Anterior cingulate cortex (tissue), 58 donors: ENCODE measurements at regions not wholly inside any gene's neighbourhood (a gene's known extent, or its start where the extent isn't known, plus 50 kb on each side); places are given as distances from the start of the nearest gene placed in this dataset.
"Not testable (repeated sequence)": the region's sequence is repeated elsewhere in the genome, so short reads cannot be mapped to it uniquely, and the experiment has no call there.

Experiments used
- DNase-seq, 58 donors: peaks; one replicate each; lab custom pipeline; 2025; lab: John Stamatoyannopoulos, UW

DNA sequence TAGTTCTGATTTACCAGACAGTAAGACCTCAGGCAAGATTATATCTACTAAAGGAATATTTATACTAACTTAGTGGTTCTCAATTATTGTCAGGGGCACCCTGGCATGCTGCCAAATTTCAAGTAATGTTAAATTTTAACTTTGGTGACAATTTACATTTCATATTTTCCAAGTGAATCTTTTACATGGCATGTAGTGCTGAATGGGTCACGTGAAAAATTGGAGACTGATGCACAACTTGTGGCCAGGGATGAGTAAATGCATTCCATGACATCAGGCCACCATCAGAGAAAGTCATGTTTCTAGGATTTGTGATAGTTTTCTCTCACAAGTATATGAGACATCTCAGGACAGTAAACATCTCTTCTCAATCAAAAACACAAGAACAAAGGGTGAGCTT, 202.6 kb upstream of the SOX21 start:
- DNase-seq, result no peak

DNA sequence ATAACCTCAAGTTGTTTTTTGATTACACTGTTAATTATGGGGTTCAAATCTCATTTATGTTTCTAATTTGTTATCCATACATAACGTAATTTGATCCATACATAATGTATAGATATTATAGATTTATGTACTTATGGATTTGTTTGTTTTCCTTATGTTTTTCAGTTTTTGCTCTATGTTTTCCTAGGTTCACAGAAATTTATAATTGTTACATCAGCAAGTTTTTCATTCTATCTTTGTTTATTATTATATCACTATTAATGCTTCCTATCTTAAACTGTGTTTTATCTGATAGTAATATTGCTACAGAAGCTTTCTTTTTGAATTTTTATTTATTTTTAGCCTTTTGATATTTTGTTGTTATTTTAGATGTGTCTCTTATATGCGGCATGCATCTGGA, 194.3 kb upstream of the SOX21 start:
- no peak for DNase-seq

DNA sequence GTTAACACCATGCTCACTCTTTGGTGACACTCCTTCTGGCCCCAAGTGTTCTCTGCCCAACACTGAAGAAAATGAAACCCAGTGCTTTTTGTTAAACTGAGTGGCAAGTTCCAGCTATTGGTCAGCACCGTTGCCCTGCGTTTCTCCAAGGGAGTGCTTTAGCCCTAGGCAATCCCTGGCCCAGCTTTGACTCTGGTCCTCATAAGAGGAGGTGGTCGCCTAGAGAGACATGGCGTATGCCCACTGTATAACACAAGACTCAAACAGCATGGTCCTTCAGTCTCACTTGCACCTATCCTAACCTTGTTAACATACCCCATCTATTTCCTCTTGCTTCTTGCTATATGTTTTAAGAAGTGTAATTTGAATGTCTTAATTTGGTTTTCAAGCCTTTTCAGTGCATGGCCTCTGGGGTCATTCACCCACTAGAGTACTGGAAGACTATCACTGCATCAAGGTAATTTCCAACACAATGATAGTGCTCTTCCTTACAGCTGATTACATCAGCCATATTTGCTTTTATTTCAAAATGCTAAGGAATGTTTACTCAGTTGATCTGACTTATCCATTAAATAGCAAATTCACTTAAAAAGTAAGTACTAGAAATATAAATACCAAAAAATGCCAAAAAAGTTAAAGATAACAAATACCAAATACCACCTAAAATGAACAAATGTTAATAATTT, 190.5 kb upstream of the SOX21 start:
- no peak for DNase-seq

DNA sequence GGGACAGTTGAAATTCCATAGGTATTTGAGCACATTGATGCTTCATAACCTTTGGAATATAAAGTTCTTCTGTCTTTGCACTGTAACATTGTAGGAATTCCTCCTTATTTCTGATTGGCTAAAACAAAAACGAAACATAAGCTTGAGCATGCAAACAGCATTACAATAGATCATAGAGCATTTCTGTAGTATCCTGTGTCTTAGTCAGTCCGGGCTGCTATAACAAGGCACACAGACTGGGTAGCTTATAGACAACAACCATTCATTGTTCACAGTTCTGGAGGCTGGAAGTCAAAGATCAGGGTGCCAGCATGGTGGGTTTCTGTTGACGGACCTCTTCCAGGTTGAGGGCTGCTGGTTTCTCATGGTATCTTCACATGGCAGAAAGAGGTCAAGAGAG, 188.7 kb upstream of the SOX21 start:
- DNase-seq, result no peak

DNA sequence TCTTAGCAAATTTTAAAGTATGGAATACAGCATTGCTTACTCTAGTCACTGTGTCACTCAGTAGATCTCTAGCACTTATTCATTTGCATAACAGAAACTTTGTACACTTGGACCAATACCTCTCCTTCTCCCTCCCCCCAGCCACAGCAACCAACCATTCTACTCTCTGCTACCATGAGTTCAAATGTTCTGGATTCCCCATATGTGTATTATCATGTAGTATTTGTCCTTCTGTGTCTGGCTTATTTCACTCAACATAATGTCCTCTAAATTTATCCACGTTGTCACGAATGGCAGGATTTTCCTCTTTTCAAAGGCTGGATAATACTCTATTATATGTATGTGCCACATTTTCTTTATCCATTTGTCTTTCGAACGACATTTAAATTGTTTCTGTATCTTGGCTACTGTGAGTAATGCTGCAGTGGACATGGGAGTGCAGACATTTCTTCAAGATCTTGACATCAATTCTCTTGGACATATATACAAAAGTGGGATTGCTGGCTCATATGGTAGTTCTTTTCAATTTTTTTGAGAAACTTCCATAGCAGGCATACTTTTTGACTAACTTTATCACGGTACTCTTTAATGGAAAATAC, 184.5 kb upstream of the SOX21 start:
- DNase-seq, result no peak

DNA sequence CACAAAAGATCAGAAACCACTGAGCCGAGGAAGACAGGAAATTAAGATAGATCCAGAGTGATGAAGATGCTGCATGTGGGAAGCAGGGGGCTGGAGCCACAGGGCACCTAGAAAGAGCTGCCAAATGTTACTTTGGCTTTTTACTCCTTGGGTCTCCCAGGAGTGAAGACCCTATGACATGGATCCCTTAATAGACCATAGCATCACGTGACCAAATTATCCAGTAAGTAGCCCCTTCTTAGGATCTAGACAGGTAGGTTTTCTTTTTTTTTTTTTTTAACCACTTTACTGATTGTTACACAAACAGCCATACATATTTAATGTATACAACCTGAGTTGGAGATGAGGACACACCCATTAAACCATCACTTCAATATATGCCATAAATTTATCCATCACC, 183.9 kb upstream of the SOX21 start:
- no peak for DNase-seq

DNA sequence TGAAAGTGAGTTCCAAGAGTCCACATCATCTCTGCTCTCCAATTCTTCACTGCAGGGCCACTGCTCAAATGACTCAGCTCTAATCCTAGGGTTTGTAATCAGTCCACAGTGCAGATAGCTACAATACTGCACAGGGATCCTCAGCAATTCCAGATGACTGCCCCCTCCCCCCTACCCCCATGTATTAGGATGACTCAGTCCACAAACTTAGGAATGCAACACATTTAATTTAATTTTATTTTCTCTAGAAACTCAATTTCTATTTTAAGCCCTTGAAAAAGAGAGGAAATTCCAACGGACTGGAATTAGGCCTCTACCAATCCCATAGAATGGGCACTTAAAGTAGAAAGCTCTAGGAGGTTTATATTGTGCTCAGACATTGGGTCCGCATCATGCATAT, 173.8 kb upstream of the SOX21 start:
- no peak for DNase-seq

DNA sequence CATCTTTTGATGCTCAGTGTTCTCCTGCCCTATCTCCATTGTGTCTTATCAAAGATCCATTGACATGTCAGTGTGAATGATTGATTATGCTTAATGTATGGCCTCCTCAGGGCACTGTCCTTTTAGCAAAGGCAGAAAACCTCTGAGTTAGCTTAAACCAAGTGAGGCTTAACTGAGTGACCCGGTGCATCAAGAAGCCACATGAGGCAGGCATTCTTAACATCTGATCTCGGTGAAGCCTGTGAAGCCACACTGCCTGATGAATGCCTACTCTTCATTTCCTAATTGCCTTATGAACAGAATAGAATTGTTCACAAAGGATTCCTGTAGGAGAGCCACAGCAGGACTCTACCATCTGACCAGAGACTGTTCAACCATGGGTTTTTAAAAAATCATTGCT, 168.1 kb upstream of the SOX21 start:
- DNase-seq, result no peak

DNA sequence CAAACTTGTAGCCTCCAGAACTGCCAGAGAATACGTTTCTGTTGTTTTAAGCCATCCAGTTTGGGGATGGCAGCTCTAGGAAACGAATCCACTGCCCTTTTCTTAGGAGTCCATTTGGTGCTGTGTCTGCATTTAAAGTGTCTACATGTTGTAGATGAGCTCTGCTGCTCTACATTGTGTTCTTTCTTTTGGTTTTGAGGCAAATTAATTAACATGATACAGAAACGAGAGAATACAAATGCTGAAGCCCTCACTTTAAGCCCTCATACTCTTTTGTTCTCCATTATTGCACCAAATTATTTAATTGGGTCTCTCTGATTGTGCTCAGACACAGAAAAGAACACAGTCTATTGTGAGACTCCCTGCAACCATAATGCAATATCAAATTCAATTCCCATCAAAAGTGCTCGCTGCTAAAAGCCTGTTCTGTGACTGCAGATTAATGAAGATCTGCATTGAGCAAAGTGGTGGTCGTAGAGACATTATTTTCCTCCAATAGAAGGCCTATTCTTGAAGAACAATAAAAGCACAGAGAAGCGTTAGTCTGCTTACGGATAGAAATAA, 166.3 kb upstream of the SOX21 start:
- no peak for DNase-seq

DNA sequence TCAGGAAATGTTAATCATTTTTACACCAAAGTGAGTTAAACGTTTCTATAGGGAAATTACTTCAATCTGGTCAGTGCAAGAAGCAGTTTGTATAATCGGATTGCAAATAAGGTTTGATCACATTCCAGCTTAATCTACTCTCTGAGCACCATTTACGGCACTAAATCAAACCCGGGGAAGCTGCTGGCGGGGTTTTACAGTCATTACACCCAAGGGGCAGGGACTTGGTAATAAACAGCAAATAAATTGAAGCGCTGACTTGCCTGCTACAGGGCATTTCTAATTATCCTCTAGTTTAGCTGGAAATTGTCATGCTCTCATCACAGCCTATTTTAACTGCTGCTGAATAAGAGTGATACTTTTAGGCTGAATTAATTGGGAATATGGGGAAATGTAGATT, 152.1 kb upstream of the SOX21 start:
- no peak for DNase-seq

DNA sequence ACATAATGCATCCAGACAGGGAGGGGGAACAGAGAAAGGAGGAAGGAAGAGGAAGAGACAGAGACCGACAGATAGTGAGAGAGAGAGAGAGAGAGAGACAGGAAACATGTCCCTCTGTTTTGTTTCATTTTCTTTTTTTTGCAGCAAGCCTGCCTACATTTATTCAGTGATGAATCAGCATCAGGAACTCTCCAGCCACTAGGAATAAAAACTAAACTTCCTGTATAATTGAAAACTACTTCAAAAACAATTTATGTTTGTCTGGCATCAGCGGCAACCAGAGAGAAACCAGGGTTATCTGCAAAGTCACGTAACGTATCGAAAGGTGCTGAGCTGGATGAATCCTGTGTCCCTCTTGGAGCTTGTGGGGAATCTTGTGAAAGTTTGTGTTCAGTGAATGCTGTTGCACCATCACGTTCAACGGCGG, 148.6 kb upstream of the SOX21 start:
- DNase-seq, result no peak

DNA sequence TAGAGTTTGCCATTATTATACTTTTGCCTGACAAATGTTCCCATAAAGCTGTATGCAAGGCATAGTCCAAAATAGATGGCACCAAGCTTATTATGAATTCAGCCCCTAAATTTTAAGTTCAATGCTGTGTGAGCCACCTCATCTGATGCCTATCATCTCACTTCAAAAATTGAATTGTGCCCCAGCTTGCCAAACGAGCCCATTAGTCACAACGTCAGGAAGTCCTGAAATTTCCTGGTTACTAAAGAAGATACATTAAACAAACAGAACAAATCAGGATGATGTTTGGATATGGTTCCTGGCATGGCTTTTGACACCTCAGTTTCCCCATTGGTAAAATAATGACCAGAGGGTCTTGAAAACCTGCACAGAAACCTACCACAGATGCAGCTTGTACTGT, 147.5 kb upstream of the SOX21 start:
- DNase-seq, result no peak

DNA sequence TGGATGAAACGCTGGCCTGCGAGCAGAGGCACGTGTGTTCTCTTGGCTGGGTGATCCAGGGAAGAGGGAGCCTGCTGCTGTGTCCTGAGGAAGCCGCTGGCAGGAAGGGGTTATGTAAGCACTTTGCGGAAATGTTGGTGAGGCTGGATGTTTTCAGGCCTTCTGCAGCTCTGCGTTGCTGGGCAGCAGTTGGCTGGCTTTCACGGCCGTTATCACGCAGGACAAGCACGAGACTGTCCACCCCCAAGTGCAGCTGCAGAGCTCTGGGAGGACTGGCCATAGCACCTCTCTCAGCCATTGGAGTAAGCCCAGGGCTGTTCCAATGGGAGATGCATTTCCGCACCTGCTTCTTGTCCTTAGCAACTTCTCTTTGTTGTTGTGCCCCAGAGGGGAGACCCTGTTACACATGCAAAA, 146.9 kb upstream of the SOX21 start:
- peak in 53 of 58 donors; percentile 14 to 86 (median 57) for DNase-seq

DNA sequence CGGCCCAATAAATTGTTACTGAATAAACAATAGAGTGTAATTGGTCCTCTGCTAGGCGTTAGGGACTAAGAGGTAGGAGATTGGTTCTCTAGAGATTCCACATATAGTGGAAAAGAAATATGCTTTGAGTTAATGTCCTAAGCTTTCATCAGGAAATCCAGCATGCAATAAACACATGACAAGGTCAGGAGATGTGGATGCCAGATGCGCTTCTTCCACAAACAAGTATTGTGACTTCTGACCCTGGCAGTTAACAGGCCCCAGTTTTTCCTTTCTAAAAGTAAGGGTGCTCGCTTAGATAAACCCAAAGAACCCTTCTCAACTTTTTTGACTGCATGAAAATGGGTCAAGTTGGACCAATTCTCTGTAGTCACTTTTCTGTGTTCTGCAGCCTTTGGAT, 146.5 kb upstream of the SOX21 start:
- DNase-seq, result no peak

DNA sequence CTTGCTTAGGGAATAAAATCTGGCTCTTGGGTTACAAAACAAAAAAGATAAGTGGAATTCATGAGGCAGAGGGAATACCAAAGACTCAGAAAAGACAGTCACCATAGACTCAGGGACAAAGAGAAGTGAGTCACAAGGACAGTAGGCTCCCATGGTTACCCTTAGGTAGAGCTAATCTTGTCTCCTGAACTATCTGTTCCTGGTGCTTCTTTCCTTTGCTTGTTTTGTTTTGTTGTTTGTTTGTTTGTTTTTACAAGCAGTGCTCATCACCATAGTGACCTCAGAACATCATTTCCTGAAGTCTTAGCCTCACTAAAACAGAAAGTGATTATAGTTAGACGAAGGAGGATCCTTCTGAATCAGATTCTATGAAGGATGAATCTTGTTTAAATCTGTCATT, 142.3 kb upstream of the SOX21 start:
- no peak for DNase-seq

DNA sequence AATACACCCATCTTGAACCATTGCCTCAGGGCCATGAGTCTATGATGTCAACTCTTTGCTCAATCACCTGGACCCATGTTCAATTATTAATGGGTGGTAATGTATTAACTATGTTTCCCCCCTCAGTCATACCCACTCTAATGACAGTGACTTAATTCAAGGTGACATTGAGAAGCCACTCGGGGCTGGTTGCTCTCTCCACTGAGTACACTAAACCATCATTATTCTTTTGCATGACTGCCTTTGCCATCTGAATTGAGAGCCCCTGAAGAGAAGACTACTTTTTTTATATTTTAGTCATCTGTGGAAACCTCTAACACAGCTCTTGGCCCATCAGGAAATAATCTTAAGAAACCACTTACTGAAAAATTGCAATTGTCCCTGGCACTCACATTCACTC, 139.2 kb upstream of the SOX21 start:
- no peak for DNase-seq

DNA sequence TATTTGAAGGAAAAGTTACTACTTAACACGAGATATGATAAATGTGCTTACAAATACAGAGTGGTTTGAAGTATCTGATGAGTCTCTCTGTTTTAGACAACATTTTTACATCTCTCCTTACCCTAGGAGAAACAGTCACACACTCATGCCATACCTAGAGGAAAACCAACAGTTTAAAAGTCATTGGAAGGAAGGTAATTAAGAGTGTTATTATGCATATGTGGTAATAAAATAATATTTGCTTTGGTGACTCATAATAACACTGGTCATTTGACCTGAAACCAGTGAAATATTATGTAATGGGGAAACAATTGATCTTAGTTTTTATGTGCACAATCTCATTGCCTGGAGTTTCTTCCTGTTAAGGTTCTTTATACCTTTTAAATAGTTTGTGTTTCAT, 136.9 kb upstream of the SOX21 start:
- DNase-seq, result no peak

DNA sequence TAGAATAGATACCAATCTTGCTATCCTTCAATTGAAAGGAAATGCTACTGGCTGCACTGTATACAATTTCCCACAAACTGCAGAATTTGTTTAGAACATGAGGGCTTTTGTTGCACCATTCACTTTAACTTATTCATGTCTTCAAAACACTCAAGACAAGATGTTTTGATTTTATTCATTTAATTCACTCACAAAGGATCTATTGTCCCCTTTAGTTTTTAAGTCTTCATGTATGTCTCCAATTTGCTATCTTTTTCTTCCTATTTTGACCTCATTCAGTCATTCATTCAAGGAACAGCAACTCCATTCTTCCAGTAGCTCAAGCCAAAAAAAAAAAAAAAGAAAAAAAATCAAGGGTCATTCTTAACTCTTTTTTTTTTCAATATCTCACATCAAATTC, 130.6 kb upstream of the SOX21 start:
- no peak for DNase-seq

DNA sequence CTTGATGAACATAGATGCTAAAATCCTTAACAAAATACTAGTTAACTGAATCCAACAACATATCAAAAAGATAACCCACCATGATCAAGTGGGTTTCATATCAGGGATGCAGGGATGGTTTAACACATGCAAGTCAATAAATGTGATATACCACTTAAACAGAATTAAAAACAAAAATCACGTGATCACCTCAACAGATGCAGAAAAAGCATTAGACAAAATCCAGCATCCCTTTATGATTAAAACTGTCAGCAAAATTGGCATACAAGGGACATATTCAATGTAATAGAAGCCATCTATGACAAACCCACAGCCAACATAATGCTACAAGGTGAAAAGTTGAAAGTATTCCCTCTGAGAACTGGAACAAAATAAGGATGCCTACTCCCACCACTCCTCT, 124.7 kb upstream of the SOX21 start:
- not testable (repeated sequence) for DNase-seq

DNA sequence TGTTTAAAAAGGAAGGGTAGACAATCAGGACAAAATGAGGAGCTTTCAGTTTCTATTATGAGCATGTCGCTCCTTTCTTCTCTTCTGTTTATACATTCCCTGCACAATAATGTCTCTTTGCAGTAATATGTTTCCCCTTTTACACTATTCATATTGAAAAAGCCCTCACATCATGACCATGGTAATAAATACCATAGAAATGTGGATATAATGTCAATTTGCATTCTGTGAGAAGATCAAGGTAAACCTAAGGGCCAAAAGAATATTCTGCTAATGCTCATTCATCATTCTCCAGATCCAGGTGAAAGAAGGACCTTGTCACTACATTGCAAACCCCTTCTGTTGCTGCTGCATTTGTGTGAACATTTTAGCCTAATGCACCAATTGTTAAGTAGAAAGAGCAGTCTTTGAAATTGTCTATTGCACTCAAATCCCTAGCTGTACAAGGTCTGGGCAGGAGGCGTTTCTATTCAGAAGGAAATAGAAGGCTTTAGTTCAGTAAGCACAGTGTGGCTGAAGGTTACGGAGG, 117.6 kb upstream of the SOX21 start:
- no peak for DNase-seq

DNA sequence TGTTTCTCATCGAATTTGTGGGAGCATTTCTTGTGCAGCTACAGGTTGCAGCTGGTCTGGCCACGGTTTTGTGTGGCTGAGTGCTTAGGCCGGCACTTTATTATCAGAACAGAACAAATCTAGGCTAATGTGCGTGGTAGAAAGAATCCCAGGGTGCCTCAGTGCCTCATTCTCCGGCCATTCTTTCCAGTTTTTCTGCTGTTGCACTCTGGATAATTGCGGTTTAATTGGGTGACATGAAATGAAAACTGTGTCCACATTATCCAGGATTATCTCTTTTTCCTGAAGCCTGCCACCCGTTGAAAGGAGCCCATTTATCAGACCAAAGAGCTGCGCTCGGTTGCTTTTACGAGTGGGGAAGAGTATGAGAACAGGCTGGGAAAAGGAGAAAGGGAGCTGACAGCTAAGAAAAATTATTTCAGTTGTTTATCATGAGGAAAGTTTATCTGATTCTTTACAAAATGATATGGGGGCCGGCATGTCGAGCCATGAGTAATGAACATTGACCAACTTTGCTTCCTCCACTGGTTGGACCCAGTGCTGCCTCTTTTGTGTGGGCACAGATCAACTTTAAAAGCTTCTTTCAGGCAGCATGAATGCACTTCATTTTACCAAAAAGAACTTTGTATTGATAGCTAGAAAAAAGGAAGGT, 117.0 kb upstream of the SOX21 start:
- DNase-seq, result peak in 1 of 58 donors; percentile 1

DNA sequence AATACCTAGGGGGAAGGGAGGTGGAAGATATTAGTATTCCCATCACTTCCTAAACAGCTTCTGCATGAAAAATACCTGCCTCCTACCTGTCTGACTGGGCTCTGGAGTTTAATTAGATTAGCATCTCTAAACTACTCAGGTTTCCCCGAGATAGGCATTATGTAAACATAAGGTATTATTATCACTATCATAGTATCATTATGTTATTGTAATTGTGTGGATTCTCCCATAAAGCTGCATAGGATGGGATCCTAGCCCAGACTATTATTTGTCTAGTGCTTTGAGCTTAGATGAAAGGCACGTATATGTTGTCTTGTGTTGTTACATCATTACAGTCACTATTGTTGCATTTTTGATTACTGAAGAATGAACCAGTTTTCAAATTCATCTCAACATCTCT, 115.2 kb upstream of the SOX21 start:
- DNase-seq, result no peak
